Smooth muscle cell (in vitro differentiated cells): ENCODE measurements at regions not wholly inside any gene's neighbourhood (a gene's known extent, or its start where the extent isn't known, plus 50 kb on each side); places are given as distances from the start of the nearest gene placed in this dataset.

ENCODE experiments used
- DNase-seq: peaks from one replicate; lab custom pipeline; 2025; ENCODE audit not compliant: unreplicated experiment; lab: John Stamatoyannopoulos, UW
- H2AFZ ChIP-seq: fragments of 200-600 bp; sonication (generic); 2 replicates; pipeline ENCODE4 v1.6.0; 2016; ENCODE audit warnings: antibody characterized with exemption, low read depth, mild to moderate bottlenecking
- H3F3A ChIP-seq: fragments of 200-600 bp; sonication (generic); 2 replicates; pipeline ENCODE4 v1.6.0; 2017; ENCODE audit warnings: antibody characterized with exemption, low read depth
- H3K27ac ChIP-seq: fragments of 200-600 bp; sonication (generic); 2 replicates; pipeline ENCODE4 v1.5.1; 2016; ENCODE audit warnings: low read depth, mild to moderate bottlenecking
- H3K27me3 ChIP-seq: fragments of 200-600 bp; sonication (generic); 2 replicates; pipeline ENCODE4 v1.6.1; 2016; ENCODE audit warnings: low read depth, mild to moderate bottlenecking
- H3K36me3 ChIP-seq: fragments of 200-600 bp; sonication (generic); 2 replicates; pipeline ENCODE4 v1.5.1; 2016; ENCODE audit warnings: low read depth
- H3K4me1 ChIP-seq: fragments of 200-600 bp; sonication (generic); 2 replicates; pipeline ENCODE4 v1.5.1; 2016; ENCODE audit warnings: low read depth
- H3K4me2 ChIP-seq: fragments of 200-600 bp; sonication (generic); 2 replicates; pipeline ENCODE4 v1.6.0; 2016; ENCODE audit warnings: mild to moderate bottlenecking
- H3K4me3 ChIP-seq: fragments of 200-600 bp; sonication (generic); 2 replicates; pipeline ENCODE4 v1.5.1; 2016; ENCODE audit warnings: mild to moderate bottlenecking
- H3K79me2 ChIP-seq: fragments of 200-600 bp; sonication (generic); 2 replicates; pipeline ENCODE4 v1.6.0; 2016; ENCODE audit warnings: low read depth, mild to moderate bottlenecking
- H3K9ac ChIP-seq: fragments of 200-600 bp; sonication (generic); 2 replicates; pipeline ENCODE4 v1.6.0; 2016; ENCODE audit warnings: low read depth
- H3K9me3 ChIP-seq: fragments of 200-600 bp; sonication (generic); replicated peaks from 2 replicates; pipeline ENCODE4 v1.5.1; 2016; ENCODE audit warnings: low read depth
- H4K20me1 ChIP-seq: fragments of 200-600 bp; sonication (generic); 2 replicates; pipeline ENCODE4 v1.6.0; 2016; ENCODE audit warnings: low read depth
- WGBS: methylation state at CpG from one replicate; pipeline ENCODE4 v1.1.7; 2016; ENCODE audit warnings: low lambda C conversion rate; 5-methylcytosine and 5-hydroxymethylcytosine counted together
- TF ChIP-seq, protein P1 (sequence below): fragments of 200-600 bp; sonication (generic); IDR thresholded peaks from 2 replicates; pipeline ENCODE4 v1.5.1; 2017; ENCODE audit warnings: borderline replicate concordance, mild to moderate bottlenecking, antibody characterized with exemption; ENCODE audit not compliant: insufficient read depth, poor library complexity, severe bottlenecking

DNA sequence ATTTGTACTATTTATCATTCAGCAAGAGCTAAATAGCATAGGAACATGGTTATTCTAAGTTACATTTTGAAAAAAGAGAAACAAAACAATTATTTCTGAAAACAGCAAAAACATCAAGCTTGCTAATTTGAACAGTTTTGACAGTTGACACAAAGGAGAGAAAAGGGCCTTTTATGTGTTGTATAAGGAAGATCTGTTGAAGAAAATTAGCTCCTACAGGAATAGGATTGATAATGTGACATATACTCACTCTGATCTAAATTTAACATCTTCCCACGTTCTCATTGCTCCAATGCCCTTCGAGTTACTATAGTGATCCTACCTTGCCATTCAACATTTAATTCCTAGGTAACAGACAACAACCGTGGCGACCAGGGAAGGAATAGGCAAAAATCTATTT is 61.4 kb upstream of the BTG3 start:
- no peaks in the 10 kb centered on the region for H3K27me3 ChIP-seq
- no peak overlapping the region for H3K4me2 ChIP-seq
- H2AFZ ChIP-seq, result peak overlapping the region; percentile 37
- TF ChIP-seq, protein P1, sequence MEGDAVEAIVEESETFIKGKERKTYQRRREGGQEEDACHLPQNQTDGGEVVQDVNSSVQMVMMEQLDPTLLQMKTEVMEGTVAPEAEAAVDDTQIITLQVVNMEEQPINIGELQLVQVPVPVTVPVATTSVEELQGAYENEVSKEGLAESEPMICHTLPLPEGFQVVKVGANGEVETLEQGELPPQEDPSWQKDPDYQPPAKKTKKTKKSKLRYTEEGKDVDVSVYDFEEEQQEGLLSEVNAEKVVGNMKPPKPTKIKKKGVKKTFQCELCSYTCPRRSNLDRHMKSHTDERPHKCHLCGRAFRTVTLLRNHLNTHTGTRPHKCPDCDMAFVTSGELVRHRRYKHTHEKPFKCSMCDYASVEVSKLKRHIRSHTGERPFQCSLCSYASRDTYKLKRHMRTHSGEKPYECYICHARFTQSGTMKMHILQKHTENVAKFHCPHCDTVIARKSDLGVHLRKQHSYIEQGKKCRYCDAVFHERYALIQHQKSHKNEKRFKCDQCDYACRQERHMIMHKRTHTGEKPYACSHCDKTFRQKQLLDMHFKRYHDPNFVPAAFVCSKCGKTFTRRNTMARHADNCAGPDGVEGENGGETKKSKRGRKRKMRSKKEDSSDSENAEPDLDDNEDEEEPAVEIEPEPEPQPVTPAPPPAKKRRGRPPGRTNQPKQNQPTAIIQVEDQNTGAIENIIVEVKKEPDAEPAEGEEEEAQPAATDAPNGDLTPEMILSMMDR, result no peak
- WGBS, result 87% methylated on average over 4 of the region's 4 CpGs
- no peaks in the 10 kb centered on the region for H4K20me1 ChIP-seq
- no peaks in the 10 kb centered on the region for H3K9me3 ChIP-seq
- H3K79me2 ChIP-seq, result no peaks in the 10 kb centered on the region
- no peaks in the 10 kb centered on the region for H3K36me3 ChIP-seq
- H3K4me1 ChIP-seq, result peaks cover 19% of the 10 kb centered on the region
- no peak overlapping the region for H3K9ac ChIP-seq
- H3K27ac ChIP-seq, result peak overlapping the region; percentile 52
- no peak overlapping the region for H3K4me3 ChIP-seq
- DNase-seq, result no peak
- H3F3A ChIP-seq, result no peaks in the 10 kb centered on the region

DNA sequence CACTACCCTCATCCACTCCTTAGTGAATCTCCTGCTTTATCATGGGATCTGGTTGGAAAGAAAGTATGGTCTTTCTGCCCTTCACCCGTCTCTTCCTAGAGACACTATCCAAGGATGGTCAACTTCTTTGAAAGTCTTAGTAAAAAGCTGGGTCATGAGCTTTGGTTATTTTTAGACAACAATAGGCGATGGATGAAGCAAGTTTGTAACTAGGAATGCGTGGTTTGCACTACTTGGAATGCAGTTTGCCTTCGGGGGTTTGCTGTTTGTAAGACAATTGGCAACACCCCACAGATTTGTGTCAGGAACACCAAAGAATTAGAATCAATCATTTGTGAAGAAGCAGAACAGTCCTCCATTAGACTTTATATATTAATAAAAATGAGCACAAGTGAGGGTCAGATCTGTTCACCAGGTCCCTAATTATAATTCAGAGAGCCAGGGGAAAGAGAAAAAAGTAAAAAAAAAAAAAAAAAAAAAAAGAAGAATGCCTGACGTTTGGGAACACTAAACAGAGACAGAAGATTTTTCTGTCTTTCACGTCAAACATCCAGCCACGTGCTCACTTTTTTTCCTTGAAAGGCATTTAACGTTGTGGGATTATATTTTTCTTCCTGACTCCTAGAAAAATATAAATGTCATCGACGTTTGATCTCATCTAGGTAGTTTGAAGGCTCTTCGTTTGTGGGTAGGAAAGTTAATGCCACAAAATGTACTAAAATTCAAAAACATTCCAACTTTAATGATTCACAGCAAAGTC is 60.7 kb upstream of the BTG3 start:
- no peak overlapping the region for H3K9ac ChIP-seq
- H3K4me2 ChIP-seq, result peak overlapping the region; percentile 31
- no peaks in the 10 kb centered on the region for H3F3A ChIP-seq
- peaks cover 19% of the 10 kb centered on the region for H3K4me1 ChIP-seq
- no peaks in the 10 kb centered on the region for H3K79me2 ChIP-seq
- H2AFZ ChIP-seq, result peak overlapping the region; percentile 37
- H3K27ac ChIP-seq, result peak overlapping the region; percentile 52
- TF ChIP-seq, protein P1, result no peak
- no peaks in the 10 kb centered on the region for H4K20me1 ChIP-seq
- no peaks in the 10 kb centered on the region for H3K27me3 ChIP-seq
- H3K4me3 ChIP-seq, result no peak overlapping the region
- no peaks in the 10 kb centered on the region for H3K36me3 ChIP-seq
- no peaks in the 10 kb centered on the region for H3K9me3 ChIP-seq
- DNase-seq, result no peak
- WGBS, result 48% methylated on average over 11 of the region's 11 CpGs

DNA sequence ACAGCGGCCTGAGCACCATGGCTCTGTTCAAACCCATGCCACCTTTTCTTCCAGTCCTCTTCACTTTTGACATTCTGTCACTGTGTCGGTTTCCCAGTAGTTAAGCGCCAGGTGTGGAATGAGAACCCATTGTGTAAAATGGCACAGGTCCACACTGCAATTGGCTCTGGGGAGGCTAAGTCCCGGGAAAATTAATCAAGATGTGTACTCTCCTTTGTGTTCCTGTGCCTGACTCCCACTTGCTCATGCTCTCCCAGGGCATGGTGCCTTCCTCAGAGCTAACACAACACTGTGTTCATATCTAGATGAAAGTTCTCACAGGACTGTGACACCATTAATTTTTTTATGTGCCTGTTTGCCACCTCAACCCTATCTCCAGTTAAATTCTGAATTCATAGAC is 59.0 kb upstream of the BTG3 start:
- no peaks in the 10 kb centered on the region for H3K9me3 ChIP-seq

More for the DNA sequence above, 59.0 kb upstream of the BTG3 start:
- Histone ChIP-seq H3K27ac (no peak overlapping the region), H3K79me2 (no peaks in the 10 kb centered on the region), H3K4me2 (no peak overlapping the region), H2AFZ (no peak overlapping the region), H3K9ac (no peak overlapping the region), H3K36me3 (no peaks in the 10 kb centered on the region), H3K27me3 (no peaks in the 10 kb centered on the region), H3K4me1 (peaks cover 30% of the 10 kb centered on the region), H4K20me1 (no peaks in the 10 kb centered on the region), H3K4me3 (no peak overlapping the region), H3F3A (no peaks in the 10 kb centered on the region)
- DNase-seq, result no peak
- 70% methylated on average over 4 of the region's 4 CpGs for WGBS
- TF ChIP-seq, protein P1, result no peak
